ENCODE measurements at regions not wholly inside any gene's neighbourhood (a gene's known extent, or its start where the extent isn't known, plus 50 kb on each side); places are given as distances from the start of the nearest gene placed in this dataset.

DNA sequence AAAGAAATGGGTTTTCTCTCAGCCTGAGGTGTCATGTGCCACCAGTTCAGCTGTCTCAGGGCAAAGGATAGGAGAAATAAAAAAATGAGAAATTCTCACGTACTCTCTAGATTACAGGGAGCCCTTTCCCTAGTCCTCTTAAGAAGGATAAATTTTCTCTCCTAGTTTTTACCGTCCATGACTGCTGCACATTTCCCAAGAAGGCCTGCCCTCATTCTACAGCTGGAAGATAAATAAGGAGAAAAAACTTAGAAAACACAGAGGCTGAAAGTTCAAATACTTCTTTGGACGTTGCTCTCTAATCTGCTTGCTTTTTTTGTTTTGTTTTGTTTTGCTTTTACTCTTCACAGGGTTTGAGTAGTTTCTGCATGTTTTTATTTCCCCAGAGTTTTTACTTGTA is 211.9 kb downstream of the DCAF12L2 start:
- Histone ChIP-seq H3K4me1 (ENCODE audit: control insufficient read depth, extremely low read depth, insufficient read depth, low read length) (no peaks in the 10 kb centered on the region), H3K9me3 (replicated peaks; ENCODE audit: control insufficient read depth, insufficient read depth, low read length) (no peaks in the 10 kb centered on the region), H3K4me2 (ENCODE audit: insufficient read depth, low read length) (no peak overlapping the region), H3K4me3 (replicated peaks in 1 of 3; ENCODE audit: insufficient read depth in 1 of 3, low read depth in 1 of 3, low read length in 3 of 3) (no peak overlapping the region), H4K20me1 (replicated peaks; ENCODE audit: control insufficient read depth, extremely low read depth, insufficient read depth, low read length) (no peaks in the 10 kb centered on the region), H3K27ac (ENCODE audit: insufficient read depth, low read depth, low read length) (no peak overlapping the region), H3K9ac (replicated peaks; ENCODE audit: extremely low read depth, insufficient read depth, low read length) (no peak overlapping the region), H3K36me3 (ENCODE audit: control insufficient read depth in 2 of 2, extremely low read depth in 1 of 2, insufficient read depth in 2 of 2, low read length in 2 of 2) (no peaks in the 10 kb centered on the region), H3K79me2 (ENCODE audit: control insufficient read depth, insufficient read depth, low read length) (no peaks in the 10 kb centered on the region), H2AFZ (ENCODE audit: low read depth, low read length) (no peak overlapping the region), H3K27me3 (ENCODE audit: control insufficient read depth in 2 of 2, insufficient read depth in 2 of 2, low read length in 2 of 2) (no peaks in the 10 kb centered on the region), H3K9me1 (replicated peaks; ENCODE audit: control insufficient read depth, extremely low read depth, insufficient read depth, low read length) (no peaks in the 10 kb centered on the region)
- no TSS peak for BruUV-seq (replicated peaks)
- DNase-seq (ENCODE audit: low read depth, low spot score): no peak
- TF ChIP-seq EZH2 (IDR thresholded peaks at IDR 0.05; ENCODE audit: borderline replicate concordance, low read depth, low read length, severe bottlenecking): no peak
- TF ChIP-seq MAX (IDR thresholded peaks at IDR 0.05; ENCODE audit: insufficient read depth, insufficient read length): no peak
- ChIA-PET POLR2A (no interaction called here), CTCF (no interaction called here)
- dilution Hi-C loops (cut with MboI; ENCODE audit: extremely low pct_ligation_motif_present, low sequenced_read_pairs): no loop called here
- intact Hi-C loops (cut with micrococcal nuclease): no loop called here
- FAIRE-seq: no peak

- Histone ChIP-seq H3K9ac (replicated peaks; ENCODE audit: extremely low read depth, insufficient read depth, low read length) (no peak overlapping the region), H3K9me3 (replicated peaks; ENCODE audit: control insufficient read depth, insufficient read depth, low read length) (no peaks in the 10 kb centered on the region), H3K36me3 (ENCODE audit: control insufficient read depth in 2 of 2, extremely low read depth in 1 of 2, insufficient read depth in 2 of 2, low read length in 2 of 2) (no peaks in the 10 kb centered on the region), H3K4me1 (ENCODE audit: control insufficient read depth, extremely low read depth, insufficient read depth, low read length) (no peaks in the 10 kb centered on the region), H3K27ac (ENCODE audit: insufficient read depth, low read depth, low read length) (no peak overlapping the region), H3K4me2 (ENCODE audit: insufficient read depth, low read length) (no peak overlapping the region), H3K9me1 (replicated peaks; ENCODE audit: control insufficient read depth, extremely low read depth, insufficient read depth, low read length) (no peaks in the 10 kb centered on the region), H3K27me3 (ENCODE audit: control insufficient read depth in 2 of 2, insufficient read depth in 2 of 2, low read length in 2 of 2) (no peaks in the 10 kb centered on the region), H3K79me2 (ENCODE audit: control insufficient read depth, insufficient read depth, low read length) (no peaks in the 10 kb centered on the region), H3K4me3 (replicated peaks in 1 of 3; ENCODE audit: insufficient read depth in 1 of 3, low read depth in 1 of 3, low read length in 3 of 3) (no peak overlapping the region), H2AFZ (ENCODE audit: low read depth, low read length) (no peak overlapping the region), H4K20me1 (replicated peaks; ENCODE audit: control insufficient read depth, extremely low read depth, insufficient read depth, low read length) (no peaks in the 10 kb centered on the region)
- BruUV-seq (replicated peaks): no TSS peak
- TF ChIP-seq POLR2AphosphoS5 (IDR thresholded peaks at IDR 0.05; ENCODE audit: insufficient read depth, low read depth, low read length): no peak
- TF ChIP-seq POLR2A (IDR thresholded peaks at IDR 0.05; ENCODE audit: low read depth, low read length): no peak
- TF ChIP-seq EZH2 (IDR thresholded peaks at IDR 0.05; ENCODE audit: borderline replicate concordance, low read depth, low read length, severe bottlenecking): no peak
- TF ChIP-seq CTCF (IDR thresholded peaks at IDR 0.05; ENCODE audit: extremely low read depth in 1 of 2, insufficient read depth in 1 of 2, low read depth in 1 of 2, low read length in 2 of 2): no peak
- TF ChIP-seq MYC (IDR thresholded peaks at IDR 0.05; ENCODE audit: low read depth, low read length): no peak
- dilution Hi-C loops (cut with MboI; ENCODE audit: extremely low pct_ligation_motif_present, low sequenced_read_pairs): no loop called here
- intact Hi-C loops (cut with micrococcal nuclease): no loop called here
- DNase-seq (ENCODE audit: low read depth, low spot score) (no peak), FAIRE-seq (no peak)
- ChIA-PET CTCF (no interaction called here), POLR2A (no interaction called here)
These were observed 188.2 kb downstream of the DCAF12L2 start for GRCh38 chrX:125977851-125978250.
